Thyroid gland (tissue), 4 donors: ENCODE measurements at regions not wholly inside any gene's neighbourhood (a gene's known extent, or its start where the extent isn't known, plus 50 kb on each side); places are given as distances from the start of the nearest gene placed in this dataset.

Source experiments
- DNase-seq, 2 donors: peaks; one replicate each; pipeline ENCODE4 v3.0.0-alpha.2; 2019
- H3K27ac ChIP-seq, 3 donors: fragments of 200-600 bp; sonication (generic); 1 replicate in 2 of 3; 2 replicates in 1 of 3; pipeline ENCODE4 v1.5.1; 2016 to 2019; ENCODE audit warnings: mild to moderate bottlenecking in 1 of 3, moderate library complexity in 1 of 3
- H3K27me3 ChIP-seq: fragments of 200-600 bp; sonication (generic); one replicate; pipeline ENCODE4 v1.5.1; 2019
- H3K36me3 ChIP-seq, 2 donors: fragments of 200-600 bp; sonication (generic); one replicate each; pipeline ENCODE4 v1.5.1; 2016 to 2019
- H3K4me1 ChIP-seq, 2 donors: fragments of 200-600 bp; sonication (generic); one replicate each; pipeline ENCODE4 v1.5.1; 2017 to 2019
- H3K4me3 ChIP-seq, 3 donors: fragments of 200-600 bp; sonication (generic); replicated peaks in 1 of 3; 1 replicate in 2 of 3; 2 replicates in 1 of 3; pipeline ENCODE4 v1.5.1; 2016; ENCODE audit warnings: mild to moderate bottlenecking in 1 of 3
- H3K9me3 ChIP-seq: fragments of 200-600 bp; sonication (generic); one replicate; pipeline ENCODE4 v1.5.1; 2017
- POLR2A ChIP-seq, 2 donors: fragments of 450-650 bp; IDR thresholded peaks; one replicate each; pipeline ENCODE4 v1.6.1; 2017; ENCODE audit warnings: antibody characterized with exemption in 2 of 2, mild to moderate bottlenecking in 2 of 2, moderate library complexity in 1 of 2
- WGBS, 2 donors: methylation state at CpG; one replicate each; pipeline ENCODE4 v1.1.5; 2017; 5-methylcytosine and 5-hydroxymethylcytosine counted together
- intact Hi-C: fragments of 100-400 bp; cut with DNase I; formaldehyde crosslinking; loops from one replicate; pipeline ENCODE4 v1.15.1; 2023
- TF ChIP-seq, protein P1 (sequence below), 6 experiments: fragments of 200-600 bp in 3 of 6; fragments of 450-650 bp in 3 of 6; sonication (generic) in 3 of 6; IDR thresholded peaks; one replicate each; pipeline ENCODE4 v1.5.1; 2016 to 2019; ENCODE audit warnings: antibody characterized with exemption in 6 of 6, mild to moderate bottlenecking in 2 of 6, inconsistent platforms in 1 of 6, moderate library complexity in 1 of 6

DNA sequence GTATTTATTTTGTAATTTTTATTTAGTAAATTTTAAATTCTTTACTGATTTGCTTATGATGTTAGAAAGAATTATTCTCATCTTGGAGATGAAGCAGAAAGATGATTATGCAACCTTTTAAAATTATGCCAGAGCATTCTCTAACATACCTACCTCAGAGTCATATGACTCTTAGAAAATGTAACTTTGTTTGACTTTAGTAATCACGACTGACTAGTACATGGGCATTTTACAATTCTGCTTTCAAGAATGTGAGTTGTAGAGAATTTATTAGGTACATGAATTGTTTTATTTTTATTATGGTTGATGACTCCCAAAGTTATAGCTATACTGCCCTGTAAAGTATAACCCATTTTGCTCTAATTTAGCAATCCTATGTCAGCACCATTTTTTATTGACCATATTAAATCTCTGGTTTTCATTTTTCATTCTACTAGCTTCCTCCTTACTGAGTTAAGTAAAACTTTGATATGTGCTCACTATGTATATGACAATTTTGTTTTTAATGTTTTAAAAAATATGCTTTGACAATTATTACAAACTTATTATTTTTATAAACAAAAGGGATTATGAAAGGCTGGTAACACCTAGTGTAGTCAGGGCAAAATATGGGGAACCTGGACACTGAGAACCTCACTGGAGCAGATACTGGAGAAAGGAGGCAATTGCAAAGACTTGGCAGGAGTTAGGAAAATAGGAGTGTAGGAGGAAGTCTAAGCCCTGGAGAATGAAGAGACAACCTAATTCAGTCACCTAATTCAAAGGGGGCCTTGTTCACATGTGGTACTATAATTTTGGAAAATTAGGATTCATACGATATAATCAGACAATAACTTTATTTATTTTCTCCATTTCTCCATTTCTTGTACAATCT, 249.7 kb upstream of the DAB2 start:
- no peaks in the 10 kb centered on the region for H3K27me3 ChIP-seq
- no peaks in the 10 kb centered on the region for H3K36me3 ChIP-seq
- H3K27ac ChIP-seq = no peak overlapping the region
- no peak overlapping the region for H3K4me3 ChIP-seq
- TF ChIP-seq, protein P1, sequence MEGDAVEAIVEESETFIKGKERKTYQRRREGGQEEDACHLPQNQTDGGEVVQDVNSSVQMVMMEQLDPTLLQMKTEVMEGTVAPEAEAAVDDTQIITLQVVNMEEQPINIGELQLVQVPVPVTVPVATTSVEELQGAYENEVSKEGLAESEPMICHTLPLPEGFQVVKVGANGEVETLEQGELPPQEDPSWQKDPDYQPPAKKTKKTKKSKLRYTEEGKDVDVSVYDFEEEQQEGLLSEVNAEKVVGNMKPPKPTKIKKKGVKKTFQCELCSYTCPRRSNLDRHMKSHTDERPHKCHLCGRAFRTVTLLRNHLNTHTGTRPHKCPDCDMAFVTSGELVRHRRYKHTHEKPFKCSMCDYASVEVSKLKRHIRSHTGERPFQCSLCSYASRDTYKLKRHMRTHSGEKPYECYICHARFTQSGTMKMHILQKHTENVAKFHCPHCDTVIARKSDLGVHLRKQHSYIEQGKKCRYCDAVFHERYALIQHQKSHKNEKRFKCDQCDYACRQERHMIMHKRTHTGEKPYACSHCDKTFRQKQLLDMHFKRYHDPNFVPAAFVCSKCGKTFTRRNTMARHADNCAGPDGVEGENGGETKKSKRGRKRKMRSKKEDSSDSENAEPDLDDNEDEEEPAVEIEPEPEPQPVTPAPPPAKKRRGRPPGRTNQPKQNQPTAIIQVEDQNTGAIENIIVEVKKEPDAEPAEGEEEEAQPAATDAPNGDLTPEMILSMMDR (IDR thresholded peaks at IDR 0.05) = no peak
- intact Hi-C loops = no loop called here
- no peaks in the 10 kb centered on the region for H3K4me1 ChIP-seq
- no peak for DNase-seq
- no peaks in the 10 kb centered on the region for H3K9me3 ChIP-seq
- WGBS, 2 donors = 90% methylated on average over 2 of the region's 2 CpGs

DNA sequence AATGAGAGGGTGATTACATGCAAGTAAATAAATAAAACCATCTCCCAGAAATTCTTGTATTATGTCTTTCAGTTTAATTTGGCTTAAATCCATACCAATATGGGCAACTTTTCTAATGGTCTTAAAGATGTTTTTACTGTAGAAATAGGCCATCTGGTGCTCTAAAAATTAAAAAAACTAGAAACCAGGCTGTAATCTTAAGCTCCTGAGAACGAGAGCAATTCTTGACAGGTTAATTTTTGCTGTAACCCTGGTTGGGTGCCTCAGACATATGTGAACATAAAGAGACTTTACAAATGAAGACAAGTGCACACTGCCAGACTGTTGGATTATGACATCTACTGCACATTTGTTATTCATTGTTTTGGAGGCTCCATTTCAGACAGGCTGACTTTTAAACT, 246.8 kb upstream of the DAB2 start:
- TF ChIP-seq POLR2A (IDR thresholded peaks at IDR 0.05) = no peak
- TF ChIP-seq, protein P1 (IDR thresholded peaks at IDR 0.05) = no peak
- intact Hi-C loops = no loop called here
- WGBS, 2 donors = 47 to 58% methylated on average over 1 of the region's 1 CpG

DNA sequence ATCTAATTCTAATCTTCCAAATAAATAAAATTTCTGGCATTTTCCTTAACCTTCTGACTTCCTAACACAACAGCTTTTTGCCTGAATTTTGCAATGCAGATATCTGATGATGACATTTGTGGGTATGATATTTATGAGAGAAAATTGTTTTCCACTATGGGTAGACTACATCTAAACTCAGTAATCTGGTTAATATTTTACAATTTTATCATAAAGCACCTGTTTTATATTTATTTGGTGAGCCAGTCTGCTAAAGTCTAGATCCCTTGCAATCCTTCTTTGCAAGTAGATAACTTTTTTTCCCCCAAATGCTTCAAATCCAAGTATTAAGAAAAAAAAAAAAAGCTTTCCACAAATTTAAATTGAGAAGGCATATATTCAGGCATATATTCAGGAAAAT, 246.2 kb upstream of the DAB2 start:
- H3K27ac ChIP-seq = no peak overlapping the region
- DNase-seq = no peak
- intact Hi-C loops = no loop called here
- H3K36me3 ChIP-seq = no peaks in the 10 kb centered on the region
- TF ChIP-seq, protein P1 (IDR thresholded peaks at IDR 0.05) = no peak
- no peak for TF ChIP-seq POLR2A (IDR thresholded peaks at IDR 0.05)
- H3K9me3 ChIP-seq = no peaks in the 10 kb centered on the region
- no peaks in the 10 kb centered on the region for H3K4me1 ChIP-seq
- H3K27me3 ChIP-seq = no peaks in the 10 kb centered on the region
- H3K4me3 ChIP-seq = no peak overlapping the region

More for the DNA sequence above, 246.8 kb upstream of the DAB2 start:
- no peak overlapping the region for H3K4me3 ChIP-seq
- DNase-seq = no peak
- no peaks in the 10 kb centered on the region for H3K27me3 ChIP-seq
- no peaks in the 10 kb centered on the region for H3K9me3 ChIP-seq
- no peak overlapping the region for H3K27ac ChIP-seq
- no peaks in the 10 kb centered on the region for H3K4me1 ChIP-seq
- no peaks in the 10 kb centered on the region for H3K36me3 ChIP-seq

DNA sequence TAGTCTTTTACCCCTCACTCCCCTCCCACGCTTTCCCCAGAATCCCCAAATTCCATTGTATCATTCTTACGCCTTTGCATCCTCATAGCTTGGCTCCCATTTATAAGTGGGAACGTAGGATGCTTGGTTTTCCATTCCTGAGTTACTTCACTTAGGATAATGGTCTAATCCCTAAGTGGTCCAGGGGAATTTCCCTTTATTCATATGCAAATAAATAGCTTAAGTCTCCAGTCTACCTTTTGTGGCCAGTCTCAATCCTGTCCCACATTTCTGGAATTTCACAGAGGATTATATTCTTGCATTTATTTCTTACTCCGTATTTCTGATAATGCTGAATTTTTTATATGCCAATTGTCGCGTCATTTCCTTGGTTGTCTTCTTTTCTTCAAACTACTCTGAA, 245.6 kb upstream of the DAB2 start:
- Histone ChIP-seq H3K36me3 (no peaks in the 10 kb centered on the region), H3K27me3 (no peaks in the 10 kb centered on the region), H3K4me3 (no peak overlapping the region), H3K4me1 (no peaks in the 10 kb centered on the region), H3K27ac (no peak overlapping the region), H3K9me3 (no peaks in the 10 kb centered on the region)
- no peak for TF ChIP-seq POLR2A (IDR thresholded peaks at IDR 0.05)
- TF ChIP-seq, protein P1 (IDR thresholded peaks at IDR 0.05) = no peak
- WGBS, 2 donors = 92% methylated on average over 6 of the region's 6 CpGs
- intact Hi-C loops = no loop called here
- DNase-seq = no peak

DNA sequence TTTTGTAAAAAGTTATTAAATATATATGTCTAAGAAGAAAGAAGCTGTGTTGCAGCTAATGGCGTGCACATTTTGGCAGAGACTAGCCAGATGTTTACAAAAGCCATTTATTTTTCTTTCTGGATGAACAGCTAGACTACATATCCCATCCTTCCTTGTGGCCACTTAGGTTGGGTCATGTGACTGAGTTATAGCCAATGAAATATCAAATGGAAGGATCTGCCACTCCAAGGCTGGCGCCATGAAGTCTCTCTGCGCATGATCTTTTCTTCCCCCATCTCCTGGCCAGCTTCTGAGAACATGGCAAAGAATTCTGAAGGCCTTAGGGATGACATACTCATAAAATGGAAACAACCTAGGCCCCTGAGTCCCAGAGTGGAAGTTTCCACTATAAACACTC, 244.2 kb upstream of the DAB2 start:
- Histone ChIP-seq H3K4me1 (no peaks in the 10 kb centered on the region), H3K4me3 (no peak overlapping the region), H3K36me3 (no peaks in the 10 kb centered on the region), H3K27me3 (no peaks in the 10 kb centered on the region), H3K9me3 (no peaks in the 10 kb centered on the region), H3K27ac (no peak overlapping the region)
- TF ChIP-seq, protein P1 (IDR thresholded peaks at IDR 0.05) = no peak
- TF ChIP-seq POLR2A (IDR thresholded peaks at IDR 0.05) = no peak
- intact Hi-C loops = no loop called here
- WGBS, 2 donors = 96 to 99% methylated on average over 3 of the region's 3 CpGs
- DNase-seq = no peak
